HUES6 (cell line): ENCODE measurements at regions not wholly inside any gene's neighbourhood (a gene's known extent, or its start where the extent isn't known, plus 50 kb on each side); places are given as distances from the start of the nearest gene placed in this dataset.
"Not testable (repeated sequence)": the region's sequence is repeated elsewhere in the genome, so short reads cannot be mapped to it uniquely, and the experiment has no call there.

Experiments
- H3K27ac ChIP-seq: 2 replicates; pipeline ENCODE4 v1.7.0; 2013; ENCODE audit warnings: low read depth, mild to moderate bottlenecking, low read length, inconsistent platforms
- H3K27me3 ChIP-seq: 2 replicates; pipeline ENCODE4 v1.6.1; 2013; ENCODE audit warnings: low read length; ENCODE audit not compliant: control insufficient read depth, insufficient read depth
- H3K36me3 ChIP-seq: 2 replicates; pipeline ENCODE4 v1.6.1; 2013; ENCODE audit warnings: low read length; ENCODE audit not compliant: control insufficient read depth, insufficient read depth
- H3K4me1 ChIP-seq: 2 replicates; pipeline ENCODE4 v1.6.1; 2013; ENCODE audit warnings: low read length; ENCODE audit not compliant: control insufficient read depth, insufficient read depth
- H3K4me3 ChIP-seq: 2 replicates; pipeline ENCODE4 v1.5.1; 2013; ENCODE audit warnings: low read depth, low read length
- H3K9ac ChIP-seq: one replicate; pipeline ENCODE4 v1.6.1; 2013; ENCODE audit warnings: mild to moderate bottlenecking, low read length
- H3K9me3 ChIP-seq: 2 replicates; pipeline ENCODE4 v1.6.1; 2013; ENCODE audit warnings: low read depth, low read length; ENCODE audit not compliant: control insufficient read depth, insufficient read depth

DNA sequence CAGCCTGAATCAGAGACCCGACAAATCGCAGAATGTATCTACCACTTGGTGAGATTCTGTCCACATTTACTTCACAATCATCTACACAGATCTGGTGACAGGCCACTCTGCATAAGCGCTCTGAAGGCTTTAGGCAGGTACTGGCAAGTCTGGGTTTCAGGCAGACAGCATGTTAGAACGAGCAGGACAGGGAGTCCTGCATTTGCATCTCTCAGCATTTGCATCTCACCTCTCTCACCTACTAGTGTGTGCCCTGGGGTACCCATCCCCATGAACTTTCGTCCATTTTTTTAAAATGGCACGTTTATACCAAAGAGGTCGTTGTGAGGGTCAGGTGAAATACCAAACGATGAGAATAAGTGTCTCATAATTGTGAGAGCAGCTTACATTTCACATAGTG is 108.2 kb downstream of the SPATA31A1 start:
- not testable (repeated sequence) for H3K9me3 ChIP-seq, H3K9ac ChIP-seq, H3K27ac ChIP-seq, H3K36me3 ChIP-seq, H3K27me3 ChIP-seq, H3K4me1 ChIP-seq
- peak overlapping the region; percentile 54; the same call in 1 of the 2 replicates for H3K4me3 ChIP-seq

DNA sequence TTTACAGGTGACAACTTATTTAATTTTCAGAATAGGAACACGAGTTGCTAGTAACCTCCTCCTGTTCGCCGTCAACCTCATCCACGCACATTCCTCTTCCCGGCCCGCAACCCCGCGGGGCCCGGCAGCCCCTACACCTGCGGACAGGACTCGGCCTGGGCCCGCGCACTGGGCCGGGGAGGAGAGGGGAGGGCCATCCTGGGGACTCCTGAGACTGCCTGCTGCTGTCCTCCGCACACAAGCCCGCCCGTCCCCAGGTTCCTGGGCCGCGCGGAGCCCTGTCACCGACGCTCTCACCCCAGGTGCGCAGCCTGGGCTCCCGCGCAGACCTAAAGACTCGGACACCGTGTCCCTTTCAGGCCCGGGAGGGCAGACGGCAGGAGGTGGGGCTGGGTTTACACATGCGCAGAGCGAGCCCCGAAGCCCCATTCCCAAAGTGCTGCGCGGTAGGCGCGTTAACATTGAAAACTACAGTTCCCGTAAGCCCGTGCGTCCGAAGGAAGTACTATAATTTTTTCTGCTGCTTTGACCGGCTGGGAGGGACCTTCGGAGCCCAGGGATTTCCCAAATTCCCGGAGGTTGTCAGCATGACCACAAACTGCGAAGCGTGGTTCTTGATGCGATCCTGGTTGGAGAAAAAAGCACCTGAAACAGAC is 108.8 kb downstream of the SPATA31A1 start:
- H3K27me3 ChIP-seq, H3K27ac ChIP-seq, H3K4me1 ChIP-seq, H3K36me3 ChIP-seq, H3K9me3 ChIP-seq, H3K9ac ChIP-seq: not testable (repeated sequence)
- H3K4me3 ChIP-seq = peak overlapping the region; percentile 54

DNA sequence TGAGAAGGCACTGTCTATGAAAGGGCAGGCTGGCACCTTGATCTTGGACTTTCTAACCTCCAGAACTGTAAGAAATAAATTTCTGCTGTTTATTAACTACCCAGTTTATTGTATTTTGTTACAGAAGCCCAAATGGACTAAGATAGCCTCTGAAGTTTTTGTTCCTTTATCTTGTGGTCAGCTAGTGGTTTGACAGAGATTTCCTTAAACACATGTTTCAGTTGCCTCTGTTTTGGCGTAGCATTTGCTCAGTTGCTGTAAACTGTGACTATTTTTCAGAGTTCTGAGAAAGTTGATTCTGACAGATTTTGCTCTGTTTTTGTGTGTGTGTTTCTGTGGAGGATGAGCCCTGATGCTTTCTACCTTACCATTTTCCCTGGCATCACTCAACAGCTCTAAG is 119.0 kb downstream of the SPATA31A1 start:
- H3K27ac ChIP-seq, H3K27me3 ChIP-seq, H3K4me3 ChIP-seq, H3K4me1 ChIP-seq, H3K9ac ChIP-seq, H3K36me3 ChIP-seq, H3K9me3 ChIP-seq: not testable (repeated sequence)

DNA sequence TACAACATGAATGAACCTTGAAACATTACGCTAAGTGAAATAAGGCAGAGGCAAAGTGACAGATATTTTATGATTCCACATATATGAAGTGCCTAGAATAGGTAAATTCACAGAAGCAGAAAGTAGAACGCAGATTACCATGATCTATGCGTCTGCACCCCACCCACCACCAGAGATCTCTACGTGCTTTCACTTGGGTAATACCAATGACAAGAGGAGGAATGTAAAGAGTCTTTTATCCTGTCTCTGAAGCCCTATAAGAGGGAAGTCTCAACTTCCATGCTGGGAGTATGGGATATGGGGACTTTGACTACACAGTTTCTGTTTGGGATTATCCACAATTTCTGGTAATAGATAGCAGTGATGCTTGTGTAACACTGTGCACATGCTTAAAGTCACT is 127.6 kb downstream of the SPATA31A1 start:
- not testable (repeated sequence) for H3K9ac ChIP-seq, H3K27ac ChIP-seq, H3K36me3 ChIP-seq, H3K4me1 ChIP-seq, H3K9me3 ChIP-seq, H3K4me3 ChIP-seq, H3K27me3 ChIP-seq

DNA sequence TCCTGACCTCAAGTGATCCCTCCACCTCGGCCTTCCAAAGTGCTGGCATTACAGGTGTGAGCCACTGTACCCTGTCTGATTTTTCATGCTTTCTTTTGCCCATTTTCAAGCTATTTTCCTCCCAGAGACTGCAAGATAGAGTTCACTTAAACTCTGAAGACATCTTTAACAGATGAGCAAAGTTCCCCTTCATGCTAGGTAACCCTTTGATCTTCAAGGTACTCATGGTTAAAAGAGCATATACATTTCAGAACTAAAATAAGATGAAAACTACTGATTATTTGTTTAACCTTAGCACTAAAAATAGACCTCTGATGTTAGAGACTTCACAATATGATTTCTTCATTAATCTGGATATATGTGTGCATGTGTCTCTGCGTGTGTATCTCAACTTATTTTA is 128.4 kb downstream of the SPATA31A1 start:
- not testable (repeated sequence) for H3K9ac ChIP-seq, H3K4me1 ChIP-seq, H3K27ac ChIP-seq, H3K27me3 ChIP-seq, H3K9me3 ChIP-seq, H3K36me3 ChIP-seq, H3K4me3 ChIP-seq

DNA sequence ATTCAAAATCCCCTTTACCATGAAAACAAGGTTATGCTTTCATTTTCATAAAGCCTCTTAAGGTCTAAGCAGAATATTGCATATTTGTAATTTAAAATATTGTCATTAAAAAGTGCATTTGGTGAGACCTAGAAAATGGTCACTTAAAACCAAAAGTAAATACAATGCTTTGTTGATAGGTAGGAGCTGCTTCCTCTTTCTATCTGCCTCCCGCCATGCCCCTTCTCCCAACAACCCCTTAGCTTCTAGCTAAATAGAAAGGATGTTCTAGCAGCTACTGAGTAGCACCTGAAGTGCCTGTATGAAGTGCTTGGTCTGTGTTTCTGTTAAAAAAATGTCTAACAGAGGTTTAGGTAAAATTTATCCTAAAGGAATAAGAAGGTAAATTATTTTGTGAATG is 128.8 kb downstream of the SPATA31A1 start:
- not testable (repeated sequence) for H3K9me3 ChIP-seq, H3K27me3 ChIP-seq, H3K4me3 ChIP-seq, H3K36me3 ChIP-seq, H3K27ac ChIP-seq, H3K9ac ChIP-seq, H3K4me1 ChIP-seq

DNA sequence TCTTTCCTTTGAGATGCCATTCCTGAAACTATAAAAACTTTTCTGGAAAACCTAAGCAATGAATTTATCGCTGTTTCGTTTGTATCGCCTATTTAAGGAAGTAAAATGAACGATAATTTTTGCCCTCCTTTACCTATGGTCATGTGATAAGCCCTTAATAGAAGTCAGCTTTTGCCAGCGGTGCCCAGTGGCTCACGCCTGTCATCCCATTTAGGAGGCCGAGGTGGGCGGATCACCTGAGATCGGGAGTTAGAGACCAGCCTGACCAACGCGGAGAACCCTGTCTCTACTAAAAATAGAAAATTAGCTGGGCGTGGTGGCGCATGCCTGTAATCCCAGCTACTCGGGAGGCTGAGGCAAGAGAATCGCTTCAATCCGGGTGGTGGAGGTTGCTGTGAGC is 132.0 kb downstream of the SPATA31A1 start:
- not testable (repeated sequence) for H3K4me3 ChIP-seq, H3K9me3 ChIP-seq, H3K27ac ChIP-seq, H3K36me3 ChIP-seq, H3K27me3 ChIP-seq, H3K4me1 ChIP-seq, H3K9ac ChIP-seq

DNA sequence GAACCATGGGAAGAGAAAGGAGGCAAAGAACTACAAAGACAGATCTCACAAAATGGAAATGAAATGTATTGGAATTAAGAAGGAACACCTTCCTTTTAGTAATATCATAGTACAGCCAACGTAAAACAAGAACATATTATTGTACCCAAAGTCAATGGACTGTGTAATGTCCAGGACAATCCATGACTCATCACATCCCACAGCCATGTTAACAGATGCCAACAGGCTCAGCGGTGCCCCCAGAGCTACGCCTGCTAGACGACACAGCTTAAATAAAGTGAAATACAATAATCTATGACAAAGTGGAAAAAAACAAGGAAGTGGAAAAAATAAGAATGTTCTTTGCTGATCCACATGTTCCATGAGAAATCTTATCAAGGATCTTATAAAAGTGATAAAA is 140.8 kb downstream of the SPATA31A1 start:
- not testable (repeated sequence) for H3K9me3 ChIP-seq, H3K36me3 ChIP-seq, H3K9ac ChIP-seq, H3K4me3 ChIP-seq, H3K27ac ChIP-seq, H3K27me3 ChIP-seq, H3K4me1 ChIP-seq

DNA sequence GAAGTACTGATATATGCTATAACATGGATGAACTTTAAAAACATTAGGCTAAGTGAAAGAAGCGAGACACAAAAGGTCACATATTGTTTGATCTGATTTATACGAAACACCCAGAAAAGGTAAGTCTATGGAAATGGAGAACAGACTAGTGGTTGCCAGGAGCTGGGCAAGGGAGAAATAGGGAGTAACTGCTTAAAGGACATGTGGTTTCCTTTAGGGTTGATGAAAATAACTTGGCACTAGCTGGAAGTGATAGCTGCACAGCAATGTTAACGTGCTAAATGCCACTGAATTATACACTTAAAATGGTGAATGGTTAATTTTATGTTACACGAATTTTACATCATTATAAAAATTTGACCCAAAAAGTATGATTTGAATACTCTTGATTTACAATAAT is 147.7 kb downstream of the SPATA31A1 start:
- not testable (repeated sequence) for H3K27me3 ChIP-seq, H3K4me1 ChIP-seq, H3K4me3 ChIP-seq, H3K36me3 ChIP-seq, H3K9me3 ChIP-seq, H3K9ac ChIP-seq, H3K27ac ChIP-seq

DNA sequence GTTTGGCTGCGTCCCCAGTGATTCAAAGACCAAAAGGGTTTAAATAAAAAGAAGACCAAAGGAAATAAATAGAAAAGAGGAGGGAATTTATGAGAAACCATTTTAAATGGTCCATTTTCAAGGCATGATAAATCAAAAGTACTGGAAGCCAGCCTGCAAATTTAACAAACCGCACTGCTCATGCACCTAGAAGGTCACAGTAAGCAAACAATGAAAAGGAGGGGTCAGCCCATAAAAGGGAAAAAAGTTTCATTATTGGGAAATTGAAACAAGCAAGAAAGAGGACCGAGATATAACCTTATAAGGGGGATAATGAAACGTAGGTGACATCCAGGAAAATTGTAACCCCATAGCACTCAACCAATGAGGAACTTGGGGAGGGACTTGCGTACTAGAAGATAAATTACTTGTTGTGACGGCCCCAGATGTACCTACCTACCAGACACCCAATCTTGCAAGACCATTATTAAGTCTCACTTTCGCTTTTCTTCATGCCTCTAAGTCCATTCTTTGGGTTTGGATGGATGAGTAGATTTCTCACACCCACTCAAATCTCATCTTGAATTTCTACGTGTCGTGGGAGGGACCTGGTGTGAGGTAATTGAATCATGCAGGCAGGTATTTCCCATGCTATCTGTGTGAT is 172.0 kb downstream of the SPATA31A1 start:
- not testable (repeated sequence) for H3K4me3 ChIP-seq, H3K9me3 ChIP-seq, H3K27ac ChIP-seq, H3K9ac ChIP-seq, H3K4me1 ChIP-seq, H3K27me3 ChIP-seq, H3K36me3 ChIP-seq

DNA sequence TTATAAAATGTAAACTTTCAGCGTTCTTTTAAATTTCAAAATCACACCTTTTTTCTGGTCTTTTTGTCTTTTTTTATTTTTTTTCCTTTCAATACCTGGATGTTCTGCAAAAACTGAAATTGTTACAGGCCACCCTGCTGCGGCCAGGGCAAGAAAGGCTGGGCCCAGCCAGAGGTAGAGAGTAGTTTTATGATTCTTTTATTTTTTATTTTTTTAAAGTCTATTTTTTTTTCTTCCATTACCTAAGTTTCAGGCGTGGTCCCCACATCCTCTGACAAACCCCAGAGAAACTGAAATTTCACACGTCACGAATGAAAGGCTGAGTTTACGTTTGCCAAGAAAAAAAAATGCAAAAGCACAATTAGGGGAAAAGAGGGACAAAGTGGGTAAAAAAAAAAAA is 177.1 kb downstream of the SPATA31A1 start:
- not testable (repeated sequence) for H3K27ac ChIP-seq, H3K4me1 ChIP-seq, H3K9ac ChIP-seq, H3K9me3 ChIP-seq, H3K36me3 ChIP-seq, H3K4me3 ChIP-seq, H3K27me3 ChIP-seq
